BLaER1 (cell line): ENCODE measurements at regions not wholly inside any gene's neighbourhood (a gene's known extent, or its start where the extent isn't known, plus 50 kb on each side); places are given as distances from the start of the nearest gene placed in this dataset.

Source experiments
- H3K27ac ChIP-seq: shearing (Covaris generic); formaldehyde crosslinking; 2 replicates; pipeline ENCODE4 v1.8.1; 2022
- H3K27me3 ChIP-seq: shearing (Covaris generic); formaldehyde crosslinking; 2 replicates; pipeline ENCODE4 v1.8.1; 2022
- H3K36me3 ChIP-seq: shearing (Covaris generic); formaldehyde crosslinking; 2 replicates; pipeline ENCODE4 v1.8.1; 2022
- H3K4me1 ChIP-seq: shearing (Covaris generic); formaldehyde crosslinking; 2 replicates; pipeline ENCODE4 v1.8.1; 2022
- H3K4me2 ChIP-seq: shearing (Covaris generic); formaldehyde crosslinking; 2 replicates; pipeline ENCODE4 v1.8.1; 2022
- H3K4me3 ChIP-seq: shearing (Covaris generic); formaldehyde crosslinking; 2 replicates; pipeline ENCODE4 v1.8.1; 2022
- H3K9ac ChIP-seq: shearing (Covaris generic); formaldehyde crosslinking; 2 replicates; pipeline ENCODE4 v1.8.1; 2022
- H3K9me3 ChIP-seq: shearing (Covaris generic); formaldehyde crosslinking; 2 replicates; pipeline ENCODE4 v1.8.1; 2022
- H4K20me1 ChIP-seq: shearing (Covaris generic); formaldehyde crosslinking; 2 replicates; pipeline ENCODE4 v1.8.1; 2022
- Cebpa-rat ChIP-seq: shearing (Covaris generic); IDR thresholded peaks from 2 replicates; pipeline ENCODE4 v1.8.1; 2022

- peaks cover 17% of the 10 kb centered on the region for H4K20me1 ChIP-seq
- H3K4me2 ChIP-seq = no peak overlapping the region
- peaks cover 17% of the 10 kb centered on the region for H3K4me1 ChIP-seq
- no peak overlapping the region for H3K27ac ChIP-seq
- no peak overlapping the region for H3K9ac ChIP-seq
- peaks cover 36% of the 10 kb centered on the region for H3K27me3 ChIP-seq
- no peak overlapping the region for H3K4me3 ChIP-seq
- H3K36me3 ChIP-seq = no peaks in the 10 kb centered on the region
- no peak for TF ChIP-seq Cebpa-rat
- H3K9me3 ChIP-seq = no peaks in the 10 kb centered on the region
These were observed 305.0 kb upstream of the MMADHC start for GRCh38 chr2:149892563-149892962.

- TF ChIP-seq Cebpa-rat = no peak
- H3K9me3 ChIP-seq = no peaks in the 10 kb centered on the region
- no peaks in the 10 kb centered on the region for H3K36me3 ChIP-seq
- no peaks in the 10 kb centered on the region for H4K20me1 ChIP-seq
- H3K27me3 ChIP-seq = no peaks in the 10 kb centered on the region
- no peak overlapping the region for H3K9ac ChIP-seq
- no peak overlapping the region for H3K4me2 ChIP-seq
- no peak overlapping the region for H3K4me3 ChIP-seq
- no peaks in the 10 kb centered on the region for H3K4me1 ChIP-seq
- no peak overlapping the region for H3K27ac ChIP-seq
These were observed 298.4 kb upstream of the MMADHC start for GRCh38 chr2:149885946-149886345.

- no peaks in the 10 kb centered on the region for H3K27me3 ChIP-seq
- H3K4me1 ChIP-seq = no peaks in the 10 kb centered on the region
- no peak overlapping the region for H3K4me2 ChIP-seq
- no peaks in the 10 kb centered on the region for H3K36me3 ChIP-seq
- no peak for TF ChIP-seq Cebpa-rat
- no peak overlapping the region for H3K4me3 ChIP-seq
- no peak overlapping the region for H3K9ac ChIP-seq
- no peaks in the 10 kb centered on the region for H4K20me1 ChIP-seq
- H3K27ac ChIP-seq = no peak overlapping the region
- H3K9me3 ChIP-seq = no peaks in the 10 kb centered on the region
These were observed 297.9 kb upstream of the MMADHC start for GRCh38 chr2:149885468-149885867.

- Histone ChIP-seq H3K4me1 (no peaks in the 10 kb centered on the region), H3K9ac (no peak overlapping the region), H3K36me3 (no peaks in the 10 kb centered on the region), H3K9me3 (no peaks in the 10 kb centered on the region), H3K4me3 (no peak overlapping the region), H3K27ac (no peak overlapping the region), H3K4me2 (no peak overlapping the region), H3K27me3 (no peaks in the 10 kb centered on the region), H4K20me1 (no peaks in the 10 kb centered on the region)
- no peak for TF ChIP-seq Cebpa-rat
These were observed 297.3 kb upstream of the MMADHC start for GRCh38 chr2:149884871-149885270.

GRCh38 chr2:149877913-149878312 is 290.3 kb upstream of the MMADHC start:
- H4K20me1 ChIP-seq = no peaks in the 10 kb centered on the region
- no peaks in the 10 kb centered on the region for H3K36me3 ChIP-seq
- no peak for TF ChIP-seq Cebpa-rat
- H3K4me2 ChIP-seq = no peak overlapping the region
- H3K9ac ChIP-seq = no peak overlapping the region
- H3K4me1 ChIP-seq = no peaks in the 10 kb centered on the region
- no peaks in the 10 kb centered on the region for H3K9me3 ChIP-seq
- H3K27me3 ChIP-seq = no peaks in the 10 kb centered on the region
- H3K4me3 ChIP-seq = no peak overlapping the region
- no peak overlapping the region for H3K27ac ChIP-seq

- H3K27ac ChIP-seq = no peak overlapping the region
These were observed 289.5 kb upstream of the MMADHC start for GRCh38 chr2:149877074-149877473.

GRCh38 chr2:149873936-149874335 is 286.4 kb upstream of the MMADHC start:
- Histone ChIP-seq H3K27ac (no peak overlapping the region), H3K4me3 (no peak overlapping the region), H3K36me3 (no peaks in the 10 kb centered on the region), H3K9ac (no peak overlapping the region), H3K9me3 (peaks cover 5% of the 10 kb centered on the region; the same call in 1 of the 2 replicates), H3K4me2 (no peak overlapping the region), H4K20me1 (no peaks in the 10 kb centered on the region), H3K27me3 (no peaks in the 10 kb centered on the region), H3K4me1 (no peaks in the 10 kb centered on the region)
- TF ChIP-seq Cebpa-rat = no peak

More at GRCh38 chr2:149877074-149877473, 289.5 kb upstream of the MMADHC start:
- no peak overlapping the region for H3K4me2 ChIP-seq
- H3K4me3 ChIP-seq = no peak overlapping the region
- H3K4me1 ChIP-seq = no peaks in the 10 kb centered on the region
- no peaks in the 10 kb centered on the region for H4K20me1 ChIP-seq
- H3K36me3 ChIP-seq = no peaks in the 10 kb centered on the region
- H3K9me3 ChIP-seq = no peaks in the 10 kb centered on the region
- TF ChIP-seq Cebpa-rat = no peak
- no peak overlapping the region for H3K9ac ChIP-seq
- no peaks in the 10 kb centered on the region for H3K27me3 ChIP-seq

GRCh38 chr2:149872638-149873150 is 285.1 kb upstream of the MMADHC start:
- H4K20me1 ChIP-seq = no peaks in the 10 kb centered on the region
- no peaks in the 10 kb centered on the region for H3K4me1 ChIP-seq
- no peak overlapping the region for H3K9ac ChIP-seq
- no peaks in the 10 kb centered on the region for H3K36me3 ChIP-seq
- peaks cover 6% of the 10 kb centered on the region; the same call in 1 of the 2 replicates for H3K9me3 ChIP-seq
- H3K27ac ChIP-seq = no peak overlapping the region
- H3K27me3 ChIP-seq = no peaks in the 10 kb centered on the region
- H3K4me2 ChIP-seq = no peak overlapping the region
- TF ChIP-seq Cebpa-rat = no peak
- H3K4me3 ChIP-seq = no peak overlapping the region

GRCh38 chr2:149872041-149872440 is 284.5 kb upstream of the MMADHC start:
- Histone ChIP-seq H3K4me1 (no peaks in the 10 kb centered on the region), H3K4me3 (no peak overlapping the region), H3K27me3 (no peaks in the 10 kb centered on the region), H3K9me3 (peaks cover 6% of the 10 kb centered on the region; the same call in 1 of the 2 replicates), H3K4me2 (no peak overlapping the region), H3K9ac (no peak overlapping the region), H3K27ac (no peak overlapping the region), H4K20me1 (no peaks in the 10 kb centered on the region), H3K36me3 (no peaks in the 10 kb centered on the region)
- TF ChIP-seq Cebpa-rat = no peak

GRCh38 chr2:149871091-149871885 is 283.7 kb upstream of the MMADHC start:
- Histone ChIP-seq H3K27me3 (no peaks in the 10 kb centered on the region), H3K9ac (no peak overlapping the region), H3K4me3 (no peak overlapping the region), H3K27ac (no peak overlapping the region), H3K9me3 (peaks cover 6% of the 10 kb centered on the region; the same call in 1 of the 2 replicates), H3K4me2 (no peak overlapping the region), H3K4me1 (no peaks in the 10 kb centered on the region), H3K36me3 (no peaks in the 10 kb centered on the region), H4K20me1 (no peaks in the 10 kb centered on the region)
- no peak for TF ChIP-seq Cebpa-rat
